ENCODE measurements at regions not wholly inside any gene's neighbourhood (a gene's known extent, or its start where the extent isn't known, plus 50 kb on each side); places are given as distances from the start of the nearest gene placed in this dataset.
A peak's percentile ranks its signal among the peaks of the same experiment; 100 is the strongest.

GRCh38 chr5:167219298-167219697, 1072.1 kb upstream of the WWC1 start:
- no peak for DNase-seq
- Histone ChIP-seq H2BK15ac (ENCODE audit: low read depth, poor library complexity, severe bottlenecking) (no peak overlapping the region), H3K23ac (ENCODE audit: low read length in 2 of 2) (no peak overlapping the region), H3K18ac (ENCODE audit: low read depth in 1 of 2, low read length in 2 of 2) (no peak overlapping the region), H2BK12ac (ENCODE audit: low read length in 2 of 2) (no peak overlapping the region), H3K36me3 (ENCODE audit: control insufficient read depth in 1 of 2, insufficient read depth in 2 of 2, low read depth in 1 of 2, low read length in 2 of 2) (no peaks in the 10 kb centered on the region), H4K91ac (ENCODE audit: low read length) (no peak overlapping the region), H3K4me3 (ENCODE audit: insufficient read depth in 1 of 2, low read depth in 1 of 2, low read length in 2 of 2) (no peak overlapping the region), H3K27ac (ENCODE audit: low read length, poor library complexity, severe bottlenecking) (no peak overlapping the region), H3K9ac (ENCODE audit: low read length) (no peak overlapping the region), H3K79me1 (replicated peaks; ENCODE audit: low read length, poor library complexity, severe bottlenecking) (no peaks in the 10 kb centered on the region), H2AK5ac (ENCODE audit: low read length, severe bottlenecking) (no peak overlapping the region), H2BK5ac (ENCODE audit: low read depth, low read length, poor library complexity, severe bottlenecking) (no peak overlapping the region), H3K27me3 (ENCODE audit: control insufficient read depth in 1 of 2, insufficient read depth in 1 of 2, low read length in 2 of 2) (no peaks in the 10 kb centered on the region), H2BK120ac (ENCODE audit: low read depth, low read length) (no peak overlapping the region), H3K4me2 (ENCODE audit: low read length, poor library complexity, severe bottlenecking) (no peak overlapping the region), H3K4ac (ENCODE audit: low read depth in 1 of 2, low read length in 2 of 2) (no peak overlapping the region), H4K8ac (ENCODE audit: low read length) (no peak overlapping the region), H3K9me3 (ENCODE audit: control insufficient read depth, low read length) (no peaks in the 10 kb centered on the region), H2AFZ (ENCODE audit: low read depth, low read length) (no peak overlapping the region), H3K14ac (ENCODE audit: low read length in 2 of 2) (no peak overlapping the region), H3K4me1 (ENCODE audit: control insufficient read depth, insufficient read depth, low read depth, low read length) (no peaks in the 10 kb centered on the region)
- 40% methylated on average over 1 of the region's 1 CpG for WGBS

- DNase-seq: no peak
- Histone ChIP-seq H3K79me1 (replicated peaks; ENCODE audit: low read length, poor library complexity, severe bottlenecking) (no peaks in the 10 kb centered on the region), H3K9ac (ENCODE audit: low read length) (no peak overlapping the region), H3K4me2 (ENCODE audit: low read length, poor library complexity, severe bottlenecking) (no peak overlapping the region), H3K36me3 (ENCODE audit: control insufficient read depth in 1 of 2, insufficient read depth in 2 of 2, low read depth in 1 of 2, low read length in 2 of 2) (no peaks in the 10 kb centered on the region), H3K27me3 (ENCODE audit: control insufficient read depth in 1 of 2, insufficient read depth in 1 of 2, low read length in 2 of 2) (no peaks in the 10 kb centered on the region), H3K4me3 (ENCODE audit: insufficient read depth in 1 of 2, low read depth in 1 of 2, low read length in 2 of 2) (no peak overlapping the region), H2BK120ac (ENCODE audit: low read depth, low read length) (no peak overlapping the region), H3K9me3 (ENCODE audit: control insufficient read depth, low read length) (peaks cover 42% of the 10 kb centered on the region), H2AFZ (ENCODE audit: low read depth, low read length) (no peak overlapping the region), H3K14ac (ENCODE audit: low read length in 2 of 2) (no peak overlapping the region), H3K27ac (ENCODE audit: low read length, poor library complexity, severe bottlenecking) (no peak overlapping the region), H2BK15ac (ENCODE audit: low read depth, poor library complexity, severe bottlenecking) (no peak overlapping the region), H3K4me1 (ENCODE audit: control insufficient read depth, insufficient read depth, low read depth, low read length) (no peaks in the 10 kb centered on the region), H4K91ac (ENCODE audit: low read length) (no peak overlapping the region), H2AK5ac (ENCODE audit: low read length, severe bottlenecking) (no peak overlapping the region), H3K23ac (ENCODE audit: low read length in 2 of 2) (no peak overlapping the region), H3K18ac (ENCODE audit: low read depth in 1 of 2, low read length in 2 of 2) (no peak overlapping the region), H3K4ac (ENCODE audit: low read depth in 1 of 2, low read length in 2 of 2) (no peak overlapping the region), H2BK12ac (ENCODE audit: low read length in 2 of 2) (no peak overlapping the region), H4K8ac (ENCODE audit: low read length) (no peak overlapping the region), H2BK5ac (ENCODE audit: low read depth, low read length, poor library complexity, severe bottlenecking) (no peak overlapping the region)
- 100% methylated on average over 1 of the region's 1 CpG for WGBS
Observed at GRCh38 chr5:167226386-167226785, 1065.1 kb upstream of the WWC1 start.

- Histone ChIP-seq H3K27ac (ENCODE audit: low read length, poor library complexity, severe bottlenecking) (no peak overlapping the region), H2BK12ac (ENCODE audit: low read length in 2 of 2) (no peak overlapping the region), H3K4ac (ENCODE audit: low read depth in 1 of 2, low read length in 2 of 2) (no peak overlapping the region), H2AK5ac (ENCODE audit: low read length, severe bottlenecking) (no peak overlapping the region), H3K18ac (ENCODE audit: low read depth in 1 of 2, low read length in 2 of 2) (no peak overlapping the region), H3K4me3 (ENCODE audit: insufficient read depth in 1 of 2, low read depth in 1 of 2, low read length in 2 of 2) (no peak overlapping the region), H3K27me3 (ENCODE audit: control insufficient read depth in 1 of 2, insufficient read depth in 1 of 2, low read length in 2 of 2) (no peaks in the 10 kb centered on the region), H3K14ac (ENCODE audit: low read length in 2 of 2) (no peak overlapping the region), H3K23ac (ENCODE audit: low read length in 2 of 2) (no peak overlapping the region), H3K4me1 (ENCODE audit: control insufficient read depth, insufficient read depth, low read depth, low read length) (no peaks in the 10 kb centered on the region), H3K36me3 (ENCODE audit: control insufficient read depth in 1 of 2, insufficient read depth in 2 of 2, low read depth in 1 of 2, low read length in 2 of 2) (no peaks in the 10 kb centered on the region), H3K4me2 (ENCODE audit: low read length, poor library complexity, severe bottlenecking) (no peak overlapping the region), H2BK15ac (ENCODE audit: low read depth, poor library complexity, severe bottlenecking) (no peak overlapping the region), H2BK5ac (ENCODE audit: low read depth, low read length, poor library complexity, severe bottlenecking) (no peak overlapping the region), H3K9ac (ENCODE audit: low read length) (no peak overlapping the region), H3K79me1 (replicated peaks; ENCODE audit: low read length, poor library complexity, severe bottlenecking) (no peaks in the 10 kb centered on the region), H2AFZ (ENCODE audit: low read depth, low read length) (no peak overlapping the region), H4K8ac (ENCODE audit: low read length) (no peak overlapping the region), H3K9me3 (ENCODE audit: control insufficient read depth, low read length) (peaks cover 42% of the 10 kb centered on the region), H4K91ac (ENCODE audit: low read length) (no peak overlapping the region), H2BK120ac (ENCODE audit: low read depth, low read length) (no peak overlapping the region)
- 95% methylated on average over 2 of the region's 3 CpGs for WGBS
- DNase-seq: no peak
Observed at GRCh38 chr5:167228134-167228533, 1063.3 kb upstream of the WWC1 start.

- Histone ChIP-seq H3K4ac (ENCODE audit: low read depth in 1 of 2, low read length in 2 of 2) (no peak overlapping the region), H3K4me3 (ENCODE audit: insufficient read depth in 1 of 2, low read depth in 1 of 2, low read length in 2 of 2) (no peak overlapping the region), H2AK5ac (ENCODE audit: low read length, severe bottlenecking) (no peak overlapping the region), H4K91ac (ENCODE audit: low read length) (no peak overlapping the region), H2BK5ac (ENCODE audit: low read depth, low read length, poor library complexity, severe bottlenecking) (no peak overlapping the region), H3K4me1 (ENCODE audit: control insufficient read depth, insufficient read depth, low read depth, low read length) (no peaks in the 10 kb centered on the region), H3K27me3 (ENCODE audit: control insufficient read depth in 1 of 2, insufficient read depth in 1 of 2, low read length in 2 of 2) (no peaks in the 10 kb centered on the region), H2BK120ac (ENCODE audit: low read depth, low read length) (no peak overlapping the region), H2BK15ac (ENCODE audit: low read depth, poor library complexity, severe bottlenecking) (no peak overlapping the region), H3K18ac (ENCODE audit: low read depth in 1 of 2, low read length in 2 of 2) (no peak overlapping the region), H3K14ac (ENCODE audit: low read length in 2 of 2) (no peak overlapping the region), H3K23ac (ENCODE audit: low read length in 2 of 2) (no peak overlapping the region), H2AFZ (ENCODE audit: low read depth, low read length) (no peak overlapping the region), H3K4me2 (ENCODE audit: low read length, poor library complexity, severe bottlenecking) (no peak overlapping the region), H3K9me3 (ENCODE audit: control insufficient read depth, low read length) (peaks cover 42% of the 10 kb centered on the region), H2BK12ac (ENCODE audit: low read length in 2 of 2) (peak overlapping the region in 1 of 2 experiments; percentile 11), H3K36me3 (ENCODE audit: control insufficient read depth in 1 of 2, insufficient read depth in 2 of 2, low read depth in 1 of 2, low read length in 2 of 2) (no peaks in the 10 kb centered on the region), H3K79me1 (replicated peaks; ENCODE audit: low read length, poor library complexity, severe bottlenecking) (no peaks in the 10 kb centered on the region), H3K27ac (ENCODE audit: low read length, poor library complexity, severe bottlenecking) (no peak overlapping the region), H3K9ac (ENCODE audit: low read length) (no peak overlapping the region), H4K8ac (ENCODE audit: low read length) (no peak overlapping the region)
- 77% methylated on average over 2 of the region's 2 CpGs for WGBS
- no peak for DNase-seq
Observed at GRCh38 chr5:167229751-167230150, 1061.7 kb upstream of the WWC1 start.
